Parathyroid adenoma (tissue), 2 donors: ENCODE measurements at regions not wholly inside any gene's neighbourhood (a gene's known extent, or its start where the extent isn't known, plus 50 kb on each side); places are given as distances from the start of the nearest gene placed in this dataset.

Source experiments
- H2AFZ ChIP-seq: fragments of 300-600 bp; sonication (generic); one replicate; pipeline ENCODE4 v1.7.0; 2017; ENCODE audit warnings: antibody characterized with exemption, mild to moderate bottlenecking
- H3K27ac ChIP-seq: fragments of 300-600 bp; sonication (generic); one replicate; pipeline ENCODE4 v1.7.0; 2017
- H3K27me3 ChIP-seq: fragments of 300-600 bp; sonication (generic); one replicate; pipeline ENCODE4 v1.7.0; 2017; ENCODE audit warnings: low read length; ENCODE audit not compliant: control insufficient read depth, insufficient read depth
- H3K36me3 ChIP-seq: fragments of 300-600 bp; sonication (generic); one replicate; pipeline ENCODE4 v1.7.0; 2017; ENCODE audit warnings: low read length; ENCODE audit not compliant: control insufficient read depth, insufficient read depth
- H3K4me1 ChIP-seq: fragments of 300-600 bp; sonication (generic); one replicate; pipeline ENCODE4 v1.7.0; 2017; ENCODE audit warnings: control low read depth
- H3K4me2 ChIP-seq: fragments of 300-600 bp; sonication (generic); one replicate; pipeline ENCODE4 v1.7.0; 2017; ENCODE audit warnings: low read length
- H3K4me3 ChIP-seq: fragments of 300-600 bp; sonication (generic); one replicate; pipeline ENCODE4 v1.7.0; 2017; ENCODE audit warnings: low read depth, low read length
- H3K79me2 ChIP-seq: fragments of 300-600 bp; sonication (generic); one replicate; pipeline ENCODE4 v1.7.0; 2017; ENCODE audit warnings: control low read depth
- H3K9ac ChIP-seq: fragments of 300-600 bp; sonication (generic); one replicate; pipeline ENCODE4 v1.7.0; 2017; ENCODE audit warnings: mild to moderate bottlenecking
- H3K9me3 ChIP-seq: fragments of 300-600 bp; sonication (generic); one replicate; pipeline ENCODE4 v1.7.0; 2017; ENCODE audit warnings: low read length; ENCODE audit not compliant: control insufficient read depth
- TF ChIP-seq, protein P1 (sequence below): fragments of 300-600 bp; sonication (generic); IDR thresholded peaks from one replicate; pipeline ENCODE4 v1.7.0; 2017; ENCODE audit warnings: antibody characterized with exemption, mild to moderate bottlenecking
- donor health status: primary hyperparathyroidism.

DNA sequence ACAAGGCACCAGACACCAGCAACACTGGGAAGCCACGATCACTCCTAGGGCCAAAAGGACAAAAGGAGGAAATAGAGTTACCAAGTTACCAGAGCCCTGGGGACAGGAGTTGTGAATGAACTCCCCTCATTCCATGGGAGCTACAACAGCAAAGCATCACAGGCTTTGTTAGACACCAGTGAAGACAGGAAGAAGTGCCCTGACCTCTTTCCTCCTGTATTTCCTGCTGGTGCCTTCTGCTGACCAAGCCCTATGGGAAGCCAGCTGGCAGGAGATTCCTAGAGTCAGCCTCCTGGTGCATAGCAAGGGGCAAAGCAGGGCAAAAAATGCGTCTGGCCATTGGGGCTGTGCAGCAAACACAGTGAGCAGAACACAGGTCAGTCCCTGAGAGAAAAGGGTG is 374.7 kb downstream of the ZSWIM6 start:
- H2AFZ ChIP-seq, result no peak overlapping the region
- H3K4me3 ChIP-seq, result no peak overlapping the region
- TF ChIP-seq, protein P1, sequence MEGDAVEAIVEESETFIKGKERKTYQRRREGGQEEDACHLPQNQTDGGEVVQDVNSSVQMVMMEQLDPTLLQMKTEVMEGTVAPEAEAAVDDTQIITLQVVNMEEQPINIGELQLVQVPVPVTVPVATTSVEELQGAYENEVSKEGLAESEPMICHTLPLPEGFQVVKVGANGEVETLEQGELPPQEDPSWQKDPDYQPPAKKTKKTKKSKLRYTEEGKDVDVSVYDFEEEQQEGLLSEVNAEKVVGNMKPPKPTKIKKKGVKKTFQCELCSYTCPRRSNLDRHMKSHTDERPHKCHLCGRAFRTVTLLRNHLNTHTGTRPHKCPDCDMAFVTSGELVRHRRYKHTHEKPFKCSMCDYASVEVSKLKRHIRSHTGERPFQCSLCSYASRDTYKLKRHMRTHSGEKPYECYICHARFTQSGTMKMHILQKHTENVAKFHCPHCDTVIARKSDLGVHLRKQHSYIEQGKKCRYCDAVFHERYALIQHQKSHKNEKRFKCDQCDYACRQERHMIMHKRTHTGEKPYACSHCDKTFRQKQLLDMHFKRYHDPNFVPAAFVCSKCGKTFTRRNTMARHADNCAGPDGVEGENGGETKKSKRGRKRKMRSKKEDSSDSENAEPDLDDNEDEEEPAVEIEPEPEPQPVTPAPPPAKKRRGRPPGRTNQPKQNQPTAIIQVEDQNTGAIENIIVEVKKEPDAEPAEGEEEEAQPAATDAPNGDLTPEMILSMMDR, result no peak
- H3K36me3 ChIP-seq, result no peaks in the 10 kb centered on the region
- no peaks in the 10 kb centered on the region for H3K4me1 ChIP-seq
- H3K4me2 ChIP-seq, result no peak overlapping the region
- no peaks in the 10 kb centered on the region for H3K79me2 ChIP-seq
- H3K9ac ChIP-seq, result no peak overlapping the region
- no peak overlapping the region for H3K27ac ChIP-seq
- no peaks in the 10 kb centered on the region for H3K27me3 ChIP-seq
- no peaks in the 10 kb centered on the region for H3K9me3 ChIP-seq

DNA sequence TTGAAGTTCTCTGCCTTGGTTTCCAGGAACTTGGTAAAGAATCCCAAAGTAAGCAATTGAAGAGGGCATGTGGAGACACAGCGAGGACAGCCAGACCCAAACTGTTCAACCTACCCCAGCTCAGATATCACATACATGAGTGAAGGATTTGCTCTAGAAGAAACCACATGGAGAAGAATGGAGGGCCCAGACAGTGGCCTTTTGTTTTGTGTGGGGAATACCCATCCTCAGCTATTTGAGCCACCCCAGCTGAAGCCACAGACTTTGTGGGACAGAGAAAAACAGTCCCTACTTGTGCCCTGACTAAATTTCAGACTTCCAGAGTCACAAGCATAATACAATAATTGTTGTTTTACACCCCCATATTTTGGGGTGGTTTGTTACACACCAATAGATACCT is 387.1 kb downstream of the ZSWIM6 start:
- Histone ChIP-seq H3K27me3 (no peaks in the 10 kb centered on the region), H3K9me3 (no peaks in the 10 kb centered on the region), H3K4me3 (no peak overlapping the region), H3K36me3 (no peaks in the 10 kb centered on the region), H3K27ac (no peak overlapping the region), H2AFZ (no peak overlapping the region), H3K4me2 (no peak overlapping the region), H3K4me1 (no peaks in the 10 kb centered on the region), H3K9ac (no peak overlapping the region), H3K79me2 (no peaks in the 10 kb centered on the region)
- TF ChIP-seq, protein P1, result no peak

- H3K27me3 ChIP-seq, result no peaks in the 10 kb centered on the region
- H3K9me3 ChIP-seq, result no peaks in the 10 kb centered on the region
- TF ChIP-seq, protein P1, result no peak
- peaks cover 3% of the 10 kb centered on the region for H3K4me1 ChIP-seq
- no peaks in the 10 kb centered on the region for H3K79me2 ChIP-seq
- H3K4me2 ChIP-seq, result no peak overlapping the region
- no peak overlapping the region for H3K27ac ChIP-seq
- H3K4me3 ChIP-seq, result no peak overlapping the region
- no peaks in the 10 kb centered on the region for H3K36me3 ChIP-seq
- H3K9ac ChIP-seq, result no peak overlapping the region
- no peak overlapping the region for H2AFZ ChIP-seq
Measured at GRCh38 chr5:61720829-61721228, 388.8 kb downstream of the ZSWIM6 start.

- Histone ChIP-seq H3K9ac (no peak overlapping the region), H3K4me3 (no peak overlapping the region), H3K27ac (no peak overlapping the region), H3K9me3 (no peaks in the 10 kb centered on the region), H3K4me2 (no peak overlapping the region), H2AFZ (no peak overlapping the region), H3K4me1 (peaks cover 4% of the 10 kb centered on the region), H3K79me2 (no peaks in the 10 kb centered on the region), H3K27me3 (no peaks in the 10 kb centered on the region), H3K36me3 (no peaks in the 10 kb centered on the region)
- TF ChIP-seq, protein P1, result no peak
Measured at GRCh38 chr5:61724102-61724501, 392.0 kb downstream of the ZSWIM6 start.

- H3K27me3 ChIP-seq, result no peaks in the 10 kb centered on the region
- peaks cover 4% of the 10 kb centered on the region for H3K4me1 ChIP-seq
- H3K9ac ChIP-seq, result no peak overlapping the region
- H3K4me2 ChIP-seq, result no peak overlapping the region
- H3K79me2 ChIP-seq, result no peaks in the 10 kb centered on the region
- H3K4me3 ChIP-seq, result no peak overlapping the region
- no peaks in the 10 kb centered on the region for H3K36me3 ChIP-seq
- H3K9me3 ChIP-seq, result no peaks in the 10 kb centered on the region
- H2AFZ ChIP-seq, result no peak overlapping the region
- no peak overlapping the region for H3K27ac ChIP-seq
- TF ChIP-seq, protein P1, result no peak
Measured at GRCh38 chr5:61728287-61728686, 396.2 kb downstream of the ZSWIM6 start.
